Limb (tissue), 2 donors: ENCODE measurements at regions not wholly inside any gene's neighbourhood (a gene's known extent, or its start where the extent isn't known, plus 50 kb on each side); places are given as distances from the start of the nearest gene placed in this dataset.
"Not testable (repeated sequence)": the region's sequence is repeated elsewhere in the genome, so short reads cannot be mapped to it uniquely, and the experiment has no call there.

Experiments
- DNase-seq, 2 donors: peaks; one replicate each; pipeline ENCODE4 v3.0.0-alpha.2; 2016; ENCODE audit errors: extremely low spot score in 2 of 2

- DNase-seq = no peak
These were observed 257.8 kb upstream of the BTG1 start for GRCh38 chr12:92403210-92404175.

- no peak for DNase-seq
These were observed 256.8 kb upstream of the BTG1 start for GRCh38 chr12:92402415-92402814.

GRCh38 chr12:92400006-92400405, 254.4 kb upstream of the BTG1 start:
- no peak for DNase-seq

GRCh38 chr12:92398565-92399309, 253.1 kb upstream of the BTG1 start:
- no peak for DNase-seq

- DNase-seq = no peak
These were observed 251.1 kb upstream of the BTG1 start for GRCh38 chr12:92396647-92397252.

- DNase-seq = no peak
These were observed 249.7 kb upstream of the BTG1 start for GRCh38 chr12:92395322-92395721.

- DNase-seq = no peak
These were observed 249.2 kb upstream of the BTG1 start for GRCh38 chr12:92394895-92395294.

GRCh38 chr12:92393504-92393903, 247.9 kb upstream of the BTG1 start:
- DNase-seq = no peak

- DNase-seq = not testable (repeated sequence)
These were observed 246.1 kb upstream of the BTG1 start for GRCh38 chr12:92391726-92392125.

- DNase-seq = no peak
These were observed 243.8 kb upstream of the BTG1 start for GRCh38 chr12:92389466-92389865.

GRCh38 chr12:92385296-92385695, 239.7 kb upstream of the BTG1 start:
- DNase-seq = no peak

- DNase-seq = no peak
These were observed 238.9 kb upstream of the BTG1 start for GRCh38 chr12:92384571-92384970.

- no peak for DNase-seq
These were observed 236.8 kb upstream of the BTG1 start for GRCh38 chr12:92382383-92382878.

GRCh38 chr12:92381856-92382255, 236.2 kb upstream of the BTG1 start:
- no peak for DNase-seq

GRCh38 chr12:92378682-92379479, 233.2 kb upstream of the BTG1 start:
- DNase-seq = no peak

GRCh38 chr12:92375504-92375903, 229.9 kb upstream of the BTG1 start:
- DNase-seq = not testable (repeated sequence)

- DNase-seq = no peak
These were observed 225.2 kb upstream of the BTG1 start for GRCh38 chr12:92370828-92371227.

- no peak for DNase-seq
These were observed 224.0 kb upstream of the BTG1 start for GRCh38 chr12:92369636-92370035.

- DNase-seq = no peak
These were observed 223.4 kb upstream of the BTG1 start for GRCh38 chr12:92369056-92369455.

- no peak for DNase-seq
These were observed 220.2 kb upstream of the BTG1 start for GRCh38 chr12:92365836-92366235.

- no peak for DNase-seq
These were observed 219.7 kb upstream of the BTG1 start for GRCh38 chr12:92365333-92365732.
